A549 (cell line): ENCODE measurements at regions not wholly inside any gene's neighbourhood (a gene's known extent, or its start where the extent isn't known, plus 50 kb on each side); places are given as distances from the start of the nearest gene placed in this dataset.

ENCODE experiments used
- CBX2 ChIP-seq: fragments of 200-600 bp; sonication (generic); IDR thresholded peaks from 2 replicates; pipeline ENCODE4 v1.6.1; 2016; ENCODE audit warnings: low read depth, mild to moderate bottlenecking, borderline replicate concordance
- CEBPB ChIP-seq, 2 experiments: fragments of >200 bp in 1 of 2; sonication (Bioruptor Twin) in 1 of 2; formaldehyde crosslinking in 1 of 2; IDR thresholded peaks; 2 replicates each; pipeline ENCODE4 v1.6.1; 2012 to 2016
- CHD2 ChIP-seq: fragments of 150-350 bp; IDR thresholded peaks from 2 replicates; pipeline ENCODE4 v1.6.1; 2014; ENCODE audit warnings: low read length; ENCODE audit not compliant: partially characterized antibody
- CTCF ChIP-seq: fragments of >200 bp; sonication (Bioruptor Twin); formaldehyde crosslinking; IDR thresholded peaks from 3 replicates; pipeline ENCODE4 v1.5.1; 2016
- EP300 ChIP-seq, 2 experiments: fragments of >200 bp; sonication (Bioruptor Twin); formaldehyde crosslinking; IDR thresholded peaks; 2 replicates in 1 of 2; 3 replicates in 1 of 2; pipeline ENCODE4 v1.6.1; 2016 to 2017
- HES2 ChIP-seq: fragments of >200 bp; sonication (Bioruptor Twin); formaldehyde crosslinking; IDR thresholded peaks from 2 replicates; pipeline ENCODE4 v1.6.1; 2016
- MAX ChIP-seq: IDR thresholded peaks from 2 replicates; pipeline ENCODE4 v1.6.1; 2012

GRCh38 chr9:30661925-30662324 lies 1722.5 kb upstream of the ACO1 start:
- no peak for TF ChIP-seq CTCF
- TF ChIP-seq CBX2 = no peak
- no peak for TF ChIP-seq HES2
- no peak for TF ChIP-seq MAX
- no peak for TF ChIP-seq EP300 (IDR thresholded peaks at IDR 0.05)
- TF ChIP-seq CHD2 = no peak
- TF ChIP-seq CEBPB (IDR thresholded peaks at IDR 0.05) = no peak
